Left ventricle myocardium inferior (tissue), 1 donor: ENCODE measurements at regions not wholly inside any gene's neighbourhood (a gene's known extent, or its start where the extent isn't known, plus 50 kb on each side); places are given as distances from the start of the nearest gene placed in this dataset.

Experiments used
- DNase-seq: peaks from one replicate; pipeline ENCODE4 v3.0.0-alpha.2; 2020
- H3K27ac ChIP-seq: fragments of 200-600 bp; replicated peaks from 2 replicates; pipeline ENCODE4 v1.8.0; 2021
- H3K27me3 ChIP-seq: fragments of 200-600 bp; 2 replicates; pipeline ENCODE4 v1.8.0; 2021; ENCODE audit warnings: low read depth
- H3K36me3 ChIP-seq: fragments of 200-600 bp; 2 replicates; pipeline ENCODE4 v1.8.0; 2021
- H3K4me1 ChIP-seq: fragments of 200-600 bp; 2 replicates; pipeline ENCODE4 v1.8.0; 2021
- H3K4me3 ChIP-seq: fragments of 200-600 bp; 2 replicates; pipeline ENCODE4 v1.8.0; 2021; ENCODE audit warnings: mild to moderate bottlenecking, moderate library complexity
- H3K9me3 ChIP-seq: fragments of 200-600 bp; replicated peaks from 2 replicates; pipeline ENCODE4 v1.8.0; 2021
- intact Hi-C: fragments of 100-400 bp; cut with micrococcal nuclease; formaldehyde crosslinking; loops from one replicate; pipeline ENCODE4 v1.11.0; 2022
- TF ChIP-seq, protein P1 (sequence below): fragments of 200-600 bp; IDR thresholded peaks from 2 replicates; pipeline ENCODE4 v1.8.0; 2021; ENCODE audit warnings: antibody characterized with exemption, mild to moderate bottlenecking, borderline replicate concordance
- donor health status: DM: no; HTN: yes; CAD: no; lungs with severe emphysema.

DNA sequence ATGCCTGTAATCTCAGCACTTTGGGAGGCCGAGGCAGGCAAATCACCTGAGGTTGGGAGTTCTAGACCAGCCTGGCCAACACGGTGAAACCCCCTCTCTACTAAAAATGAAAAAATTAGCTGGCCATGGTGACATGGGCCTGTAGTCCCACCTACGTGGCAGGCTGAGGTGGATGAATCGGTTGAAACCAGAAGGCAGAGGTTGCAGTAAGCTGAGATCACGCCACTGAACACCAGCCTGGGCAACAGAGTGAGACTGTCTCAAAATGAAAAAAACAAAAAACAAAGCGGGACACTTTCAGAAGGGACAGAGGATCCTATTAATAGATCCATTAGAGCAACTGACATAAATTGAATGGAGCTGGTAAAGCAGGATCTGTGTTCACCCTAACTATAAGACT lies 89.6 kb upstream of the SGCD start:
- no peak overlapping the region for H3K4me3 ChIP-seq
- no peaks in the 10 kb centered on the region for H3K36me3 ChIP-seq
- no peaks in the 10 kb centered on the region for H3K27me3 ChIP-seq
- H3K4me1 ChIP-seq = peaks cover 25% of the 10 kb centered on the region
- no peak for DNase-seq
- H3K27ac ChIP-seq = no peak overlapping the region
- TF ChIP-seq, protein P1, sequence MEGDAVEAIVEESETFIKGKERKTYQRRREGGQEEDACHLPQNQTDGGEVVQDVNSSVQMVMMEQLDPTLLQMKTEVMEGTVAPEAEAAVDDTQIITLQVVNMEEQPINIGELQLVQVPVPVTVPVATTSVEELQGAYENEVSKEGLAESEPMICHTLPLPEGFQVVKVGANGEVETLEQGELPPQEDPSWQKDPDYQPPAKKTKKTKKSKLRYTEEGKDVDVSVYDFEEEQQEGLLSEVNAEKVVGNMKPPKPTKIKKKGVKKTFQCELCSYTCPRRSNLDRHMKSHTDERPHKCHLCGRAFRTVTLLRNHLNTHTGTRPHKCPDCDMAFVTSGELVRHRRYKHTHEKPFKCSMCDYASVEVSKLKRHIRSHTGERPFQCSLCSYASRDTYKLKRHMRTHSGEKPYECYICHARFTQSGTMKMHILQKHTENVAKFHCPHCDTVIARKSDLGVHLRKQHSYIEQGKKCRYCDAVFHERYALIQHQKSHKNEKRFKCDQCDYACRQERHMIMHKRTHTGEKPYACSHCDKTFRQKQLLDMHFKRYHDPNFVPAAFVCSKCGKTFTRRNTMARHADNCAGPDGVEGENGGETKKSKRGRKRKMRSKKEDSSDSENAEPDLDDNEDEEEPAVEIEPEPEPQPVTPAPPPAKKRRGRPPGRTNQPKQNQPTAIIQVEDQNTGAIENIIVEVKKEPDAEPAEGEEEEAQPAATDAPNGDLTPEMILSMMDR = no peak
- H3K9me3 ChIP-seq = no peaks in the 10 kb centered on the region
- intact Hi-C loops = no loop called here

DNA sequence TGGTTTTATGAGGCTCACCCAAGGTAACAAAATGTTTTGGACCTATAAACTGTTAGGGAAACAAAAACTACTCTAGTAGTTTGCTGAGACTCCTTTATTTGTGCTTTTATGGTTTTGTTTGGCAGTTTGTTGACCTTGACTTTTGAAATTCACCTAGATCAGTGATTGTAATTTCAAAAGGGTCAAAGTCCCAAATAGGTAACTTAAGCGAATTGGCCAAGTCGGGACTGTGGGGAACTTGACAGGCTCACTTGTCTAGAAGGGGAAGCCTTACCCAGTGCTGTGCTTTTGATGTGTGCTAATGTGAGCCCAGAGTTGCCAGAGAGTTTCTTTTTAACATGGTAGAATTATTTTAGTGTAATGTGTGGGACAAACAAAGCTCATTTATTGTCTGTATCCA lies 87.2 kb upstream of the SGCD start:
- no peaks in the 10 kb centered on the region for H3K36me3 ChIP-seq
- no peak overlapping the region for H3K27ac ChIP-seq
- no peak for DNase-seq
- H3K4me1 ChIP-seq = peaks cover 25% of the 10 kb centered on the region
- TF ChIP-seq, protein P1 = no peak
- intact Hi-C loops = no loop called here
- H3K4me3 ChIP-seq = no peak overlapping the region
- H3K27me3 ChIP-seq = no peaks in the 10 kb centered on the region
- no peaks in the 10 kb centered on the region for H3K9me3 ChIP-seq

DNA sequence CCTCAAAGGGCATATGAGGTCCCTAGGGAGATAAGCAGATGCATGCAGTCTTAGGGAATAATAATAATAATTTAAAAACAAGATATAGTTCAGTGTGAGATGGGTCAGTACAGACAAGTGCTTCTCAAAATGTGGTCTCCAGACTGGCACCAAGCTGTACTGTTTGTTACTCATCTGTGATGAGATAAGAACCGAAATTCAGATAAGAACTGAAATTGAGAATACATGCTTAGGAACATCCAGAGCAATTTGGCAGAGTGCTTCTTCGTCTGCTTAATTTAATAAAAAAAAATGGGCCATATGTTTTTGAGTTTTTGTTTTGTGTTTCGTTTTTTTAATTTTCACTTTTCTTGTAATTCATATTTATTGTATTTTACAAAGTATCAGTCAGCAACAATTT lies 86.5 kb upstream of the SGCD start:
- Histone ChIP-seq H3K9me3 (no peaks in the 10 kb centered on the region), H3K4me3 (no peak overlapping the region), H3K27ac (no peak overlapping the region), H3K4me1 (peaks cover 25% of the 10 kb centered on the region), H3K27me3 (no peaks in the 10 kb centered on the region), H3K36me3 (no peaks in the 10 kb centered on the region)
- no peak for DNase-seq
- TF ChIP-seq, protein P1 = no peak
- intact Hi-C loops = no loop called here

DNA sequence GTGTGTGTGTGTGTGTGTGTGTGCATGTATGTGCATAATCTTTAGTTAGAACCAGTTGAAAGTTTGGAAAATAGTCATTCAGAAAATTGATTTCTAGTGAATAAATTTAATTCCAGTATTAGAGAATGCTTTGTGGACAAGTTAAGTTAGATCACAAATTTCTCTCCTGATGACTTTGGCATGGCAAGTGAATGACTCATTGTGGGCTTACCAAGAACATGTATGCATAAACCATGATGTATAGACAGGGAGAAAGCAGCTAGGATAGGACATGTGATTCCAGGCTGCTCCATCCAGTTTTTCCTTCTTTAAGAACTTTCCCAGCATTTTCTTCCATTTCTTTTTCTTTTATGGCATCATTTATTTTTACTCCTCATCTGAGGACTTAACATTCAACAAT lies 85.7 kb upstream of the SGCD start:
- no peaks in the 10 kb centered on the region for H3K27me3 ChIP-seq
- no peaks in the 10 kb centered on the region for H3K9me3 ChIP-seq
- H3K36me3 ChIP-seq = no peaks in the 10 kb centered on the region
- intact Hi-C loops = no loop called here
- TF ChIP-seq, protein P1 = no peak
- H3K4me3 ChIP-seq = no peak overlapping the region
- H3K4me1 ChIP-seq = peaks cover 25% of the 10 kb centered on the region
- no peak for DNase-seq
- no peak overlapping the region for H3K27ac ChIP-seq

DNA sequence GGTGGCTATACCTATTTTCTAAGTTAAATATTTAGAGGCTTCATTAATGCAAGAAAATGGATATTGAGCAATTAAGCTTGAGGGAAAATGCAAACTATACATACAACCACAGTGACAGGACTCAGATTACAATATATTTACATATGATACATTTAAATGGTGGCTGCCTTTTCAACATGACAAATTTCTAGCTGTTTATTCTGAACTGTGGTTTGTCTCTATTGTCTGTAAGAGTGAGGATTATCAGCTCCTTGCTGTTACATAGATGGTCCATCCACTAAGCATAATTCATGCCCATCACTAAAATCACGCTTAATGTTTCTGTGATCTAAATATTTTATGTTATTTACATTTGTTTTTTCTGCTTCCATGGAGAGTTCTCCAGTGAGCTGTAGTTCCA lies 81.1 kb upstream of the SGCD start:
- TF ChIP-seq, protein P1 = no peak
- intact Hi-C loops = no loop called here
- no peaks in the 10 kb centered on the region for H3K4me1 ChIP-seq
- no peak for DNase-seq
- no peak overlapping the region for H3K4me3 ChIP-seq
- no peaks in the 10 kb centered on the region for H3K9me3 ChIP-seq
- no peak overlapping the region for H3K27ac ChIP-seq
- H3K36me3 ChIP-seq = no peaks in the 10 kb centered on the region
- H3K27me3 ChIP-seq = no peaks in the 10 kb centered on the region

DNA sequence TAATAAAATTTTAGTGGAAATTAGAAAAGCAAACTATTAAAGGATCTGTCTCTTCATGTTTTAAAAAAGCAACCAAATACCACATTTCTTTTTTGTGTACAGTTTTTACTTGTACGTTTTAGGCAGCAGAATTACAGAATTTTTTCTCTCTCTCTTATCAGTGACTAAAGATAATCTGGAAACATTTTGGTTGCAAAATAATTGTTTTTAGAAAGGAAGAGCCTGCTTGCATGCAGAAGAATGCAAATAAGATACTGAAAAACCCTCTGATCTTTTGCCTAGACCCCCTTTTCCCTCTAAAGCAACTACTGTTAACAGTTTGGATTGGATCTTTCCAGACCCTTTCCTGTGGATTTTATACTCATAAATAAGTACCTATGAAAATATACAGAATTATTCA lies 75.9 kb upstream of the SGCD start:
- no peak for DNase-seq
- no peak overlapping the region for H3K4me3 ChIP-seq
- H3K4me1 ChIP-seq = no peaks in the 10 kb centered on the region
- H3K27ac ChIP-seq = no peak overlapping the region
- H3K27me3 ChIP-seq = no peaks in the 10 kb centered on the region
- no peaks in the 10 kb centered on the region for H3K36me3 ChIP-seq
- TF ChIP-seq, protein P1 = no peak
- intact Hi-C loops = no loop called here
- no peaks in the 10 kb centered on the region for H3K9me3 ChIP-seq
